ENCODE measurements at regions not wholly inside any gene's neighbourhood (a gene's known extent, or its start where the extent isn't known, plus 50 kb on each side); places are given as distances from the start of the nearest gene placed in this dataset.

DNA sequence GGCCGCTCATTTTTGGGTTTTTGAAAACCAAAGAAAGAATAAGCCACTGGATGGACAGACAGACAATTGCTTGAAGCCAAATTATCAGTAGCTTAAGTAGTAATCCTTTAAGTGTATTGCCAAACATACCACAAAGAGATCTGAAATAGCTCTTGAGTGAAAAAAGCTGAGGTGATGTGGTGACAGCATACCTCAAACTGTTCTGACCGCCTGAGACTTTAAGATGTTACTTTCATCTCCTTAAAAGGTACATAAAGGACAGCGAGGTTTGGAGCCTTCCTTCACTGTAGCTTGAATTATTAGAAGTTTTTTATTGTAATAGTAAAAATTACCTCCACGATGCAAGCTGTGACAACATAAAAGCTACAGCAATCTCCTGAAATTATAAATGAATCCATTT, 271.5 kb upstream of the FAM241A start:
- TF ChIP-seq, protein P1, sequence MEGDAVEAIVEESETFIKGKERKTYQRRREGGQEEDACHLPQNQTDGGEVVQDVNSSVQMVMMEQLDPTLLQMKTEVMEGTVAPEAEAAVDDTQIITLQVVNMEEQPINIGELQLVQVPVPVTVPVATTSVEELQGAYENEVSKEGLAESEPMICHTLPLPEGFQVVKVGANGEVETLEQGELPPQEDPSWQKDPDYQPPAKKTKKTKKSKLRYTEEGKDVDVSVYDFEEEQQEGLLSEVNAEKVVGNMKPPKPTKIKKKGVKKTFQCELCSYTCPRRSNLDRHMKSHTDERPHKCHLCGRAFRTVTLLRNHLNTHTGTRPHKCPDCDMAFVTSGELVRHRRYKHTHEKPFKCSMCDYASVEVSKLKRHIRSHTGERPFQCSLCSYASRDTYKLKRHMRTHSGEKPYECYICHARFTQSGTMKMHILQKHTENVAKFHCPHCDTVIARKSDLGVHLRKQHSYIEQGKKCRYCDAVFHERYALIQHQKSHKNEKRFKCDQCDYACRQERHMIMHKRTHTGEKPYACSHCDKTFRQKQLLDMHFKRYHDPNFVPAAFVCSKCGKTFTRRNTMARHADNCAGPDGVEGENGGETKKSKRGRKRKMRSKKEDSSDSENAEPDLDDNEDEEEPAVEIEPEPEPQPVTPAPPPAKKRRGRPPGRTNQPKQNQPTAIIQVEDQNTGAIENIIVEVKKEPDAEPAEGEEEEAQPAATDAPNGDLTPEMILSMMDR (IDR thresholded peaks at IDR 0.05): no peak
- TF ChIP-seq POLR2A (IDR thresholded peaks at IDR 0.05): no peak
